Spleen (tissue), 11 donors: ENCODE measurements at regions not wholly inside any gene's neighbourhood (a gene's known extent, or its start where the extent isn't known, plus 50 kb on each side); places are given as distances from the start of the nearest gene placed in this dataset.
"Not testable (repeated sequence)": the region's sequence is repeated elsewhere in the genome, so short reads cannot be mapped to it uniquely, and the experiment has no call there.

Source experiments
- DNase-seq: peaks from one replicate; pipeline ENCODE4 v3.0.0-alpha.2; 2020
- H3K27ac ChIP-seq, 8 donors: fragments of 200-600 bp; sonication (generic) in 7 of 8; 1 replicate in 4 of 8; 2 replicates in 4 of 8; pipeline versions ENCODE4 v1.5.0 to v1.8.0; 2016 to 2021; ENCODE audit warnings: inconsistent platforms in 4 of 8, mild to moderate bottlenecking in 4 of 8, moderate library complexity in 1 of 8
- H3K27me3 ChIP-seq, 7 donors: fragments of 200-600 bp; sonication (generic) in 6 of 7; replicated peaks in 1 of 7; 1 replicate in 4 of 7; 2 replicates in 3 of 7; pipeline versions ENCODE4 v1.5.0 to v1.8.0; 2016 to 2021; ENCODE audit warnings: inconsistent platforms in 3 of 7, mild to moderate bottlenecking in 1 of 7
- H3K36me3 ChIP-seq, 6 donors: fragments of 200-600 bp; sonication (generic) in 5 of 6; 1 replicate in 4 of 6; 2 replicates in 2 of 6; pipeline versions ENCODE4 v1.5.0 to v1.8.0; 2016 to 2021; ENCODE audit warnings: inconsistent platforms in 2 of 6
- H3K4me1 ChIP-seq, 6 donors: fragments of 200-600 bp; sonication (generic) in 5 of 6; 1 replicate in 3 of 6; 2 replicates in 3 of 6; pipeline versions ENCODE4 v1.5.0 to v1.8.0; 2016 to 2021; ENCODE audit warnings: inconsistent platforms in 3 of 6
- H3K4me3 ChIP-seq, 8 donors: fragments of 200-600 bp; sonication (generic) in 7 of 8; 1 replicate in 4 of 8; 2 replicates in 4 of 8; pipeline versions ENCODE4 v1.5.0 to v1.8.0; 2016 to 2021; ENCODE audit warnings: inconsistent platforms in 4 of 8, mild to moderate bottlenecking in 4 of 8, moderate library complexity in 2 of 8
- H3K9me3 ChIP-seq, 8 donors: fragments of 200-600 bp; sonication (generic) in 7 of 8; 1 replicate in 4 of 8; 2 replicates in 4 of 8; pipeline versions ENCODE4 v1.5.0 to v1.8.0; 2016 to 2021; ENCODE audit warnings: inconsistent platforms in 4 of 8
- POLR2A ChIP-seq, 3 donors: fragments of 450-650 bp; IDR thresholded peaks; one replicate each; pipeline ENCODE4 v1.5.1; 2017; ENCODE audit warnings: antibody characterized with exemption in 3 of 3, mild to moderate bottlenecking in 1 of 3
- POLR2AphosphoS5 ChIP-seq, 3 donors: sonication (generic); formaldehyde crosslinking; IDR thresholded peaks; one replicate each; pipeline ENCODE4 v1.5.1; 2017; ENCODE audit warnings: antibody characterized with exemption in 3 of 3
- WGBS, 5 donors: extraction: QIAGEN DNeasy Blood & Tissue Kit in 3 of 5; methylation state at CpG; one replicate each; pipeline versions ENCODE4 v1.1.5 to v1.1.7; 2013 to 2018; 5-methylcytosine and 5-hydroxymethylcytosine counted together
- intact Hi-C: fragments of 100-400 bp; cut with DNase I; formaldehyde crosslinking; loops from one replicate; pipeline ENCODE4 v1.15.0; 2023; ENCODE audit warnings: low total_unique reads
- TF ChIP-seq, protein P1 (sequence below), 11 experiments: fragments of 200-600 bp in 7 of 11; fragments of 450-650 bp in 4 of 11; sonication (generic) in 4 of 11; IDR thresholded peaks in 8 of 11; conservative IDR thresholded peaks in 3 of 11; 1 replicate in 7 of 11; 2 replicates in 4 of 11; pipeline versions ENCODE4 v1.4.0 to v1.8.0; 2016 to 2021; ENCODE audit warnings: antibody characterized with exemption in 11 of 11, inconsistent platforms in 4 of 11, mild to moderate bottlenecking in 1 of 11
- donor health status: healthy with polysubstance abuse.
- donor health status: DM: no; HTN: no; CAD: no; lungs with moderate emphysema.
- donor health status: DM: no; HTN: no; CAD: no.
- donor health status: Bipolar disorder and iron deficiency.
- donor health status: healthy.
- donor health status: DM: no; HTN: no; CAD: no.
- donor health status: DM: yes; HTN: yes; CAD: no.

DNA sequence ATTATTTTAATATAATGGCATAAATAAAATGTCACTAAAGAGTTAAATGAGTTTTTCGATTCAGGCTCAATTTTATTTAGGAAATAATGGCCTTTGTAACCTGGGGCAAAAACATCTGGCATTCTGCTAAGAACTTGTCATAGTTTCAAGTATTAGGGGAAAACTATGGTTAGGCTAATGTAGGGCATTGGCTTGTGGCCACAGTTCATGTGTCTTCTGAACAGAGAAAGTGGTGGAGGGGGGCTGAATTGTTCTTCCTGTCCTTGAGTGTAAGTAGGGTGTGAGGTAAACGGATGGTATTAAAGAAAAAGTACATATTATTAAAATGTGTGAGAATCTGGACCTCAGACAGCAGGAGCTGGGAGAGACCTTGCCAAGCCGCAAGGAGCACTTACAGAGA, 69.1 kb upstream of the KLF14 start:
- Histone ChIP-seq H3K9me3 (no peaks in the 10 kb centered on the region), H3K4me3 (no peak overlapping the region), H3K36me3 (no peaks in the 10 kb centered on the region), H3K27ac (no peak overlapping the region), H3K27me3 (peaks cover 0 to 23% (median 0%) of the 10 kb centered on the region in 7 donors), H3K4me1 (peaks cover 0 to 13% (median 0%) of the 10 kb centered on the region in 6 donors)
- intact Hi-C loops, result loop anchor here (2.0 kb wide), 1 partner anchor 28 kb away; no protein-coding TSS in a partner anchor
- 54 to 65% (median 61%) methylated on average over 3 of the region's 3 CpGs for WGBS, 5 donors
- TF ChIP-seq, protein P1, sequence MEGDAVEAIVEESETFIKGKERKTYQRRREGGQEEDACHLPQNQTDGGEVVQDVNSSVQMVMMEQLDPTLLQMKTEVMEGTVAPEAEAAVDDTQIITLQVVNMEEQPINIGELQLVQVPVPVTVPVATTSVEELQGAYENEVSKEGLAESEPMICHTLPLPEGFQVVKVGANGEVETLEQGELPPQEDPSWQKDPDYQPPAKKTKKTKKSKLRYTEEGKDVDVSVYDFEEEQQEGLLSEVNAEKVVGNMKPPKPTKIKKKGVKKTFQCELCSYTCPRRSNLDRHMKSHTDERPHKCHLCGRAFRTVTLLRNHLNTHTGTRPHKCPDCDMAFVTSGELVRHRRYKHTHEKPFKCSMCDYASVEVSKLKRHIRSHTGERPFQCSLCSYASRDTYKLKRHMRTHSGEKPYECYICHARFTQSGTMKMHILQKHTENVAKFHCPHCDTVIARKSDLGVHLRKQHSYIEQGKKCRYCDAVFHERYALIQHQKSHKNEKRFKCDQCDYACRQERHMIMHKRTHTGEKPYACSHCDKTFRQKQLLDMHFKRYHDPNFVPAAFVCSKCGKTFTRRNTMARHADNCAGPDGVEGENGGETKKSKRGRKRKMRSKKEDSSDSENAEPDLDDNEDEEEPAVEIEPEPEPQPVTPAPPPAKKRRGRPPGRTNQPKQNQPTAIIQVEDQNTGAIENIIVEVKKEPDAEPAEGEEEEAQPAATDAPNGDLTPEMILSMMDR (IDR thresholded peaks at IDR 0.05 in 8 of 11, conservative IDR thresholded peaks at IDR 0.05 in 3 of 11), result no peak
- TF ChIP-seq POLR2AphosphoS5 (IDR thresholded peaks at IDR 0.05) (no peak), POLR2A (IDR thresholded peaks at IDR 0.05) (no peak)
- DNase-seq, result no peak

DNA sequence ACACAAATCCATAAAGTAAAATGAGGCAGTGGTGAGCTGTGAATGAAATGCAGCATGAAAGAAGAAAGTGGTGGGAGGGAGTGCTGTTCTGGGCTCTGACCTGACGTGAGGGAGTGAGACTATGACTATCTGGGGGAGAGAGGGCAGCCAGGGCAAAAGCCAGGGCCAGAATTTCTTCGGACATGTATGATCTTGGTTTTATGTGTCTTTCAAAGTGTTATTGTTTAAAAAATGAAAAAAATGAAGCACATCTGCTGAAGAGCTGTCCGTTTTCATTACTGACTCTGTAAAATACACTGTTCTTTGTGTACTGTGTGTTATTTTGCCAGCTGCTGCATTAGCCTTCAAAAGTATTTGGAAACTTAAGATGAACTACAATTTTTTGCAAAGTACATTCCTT, 70.2 kb upstream of the KLF14 start:
- no peak for DNase-seq
- H3K9me3 ChIP-seq, result no peaks in the 10 kb centered on the region
- intact Hi-C loops, result no loop called here
- H3K27ac ChIP-seq, result no peak overlapping the region
- H3K27me3 ChIP-seq, result peaks cover 0 to 23% (median 0%) of the 10 kb centered on the region in 7 donors
- H3K4me1 ChIP-seq, result peaks cover 0 to 13% (median 0%) of the 10 kb centered on the region in 6 donors
- H3K36me3 ChIP-seq, result no peaks in the 10 kb centered on the region
- no peak overlapping the region for H3K4me3 ChIP-seq
- TF ChIP-seq POLR2A (IDR thresholded peaks at IDR 0.05) (no peak), POLR2AphosphoS5 (IDR thresholded peaks at IDR 0.05) (no peak)
- TF ChIP-seq, protein P1 (IDR thresholded peaks at IDR 0.05 in 8 of 11, conservative IDR thresholded peaks at IDR 0.05 in 3 of 11), result no peak
- 56 to 81% (median 67%) methylated on average over 3 of the region's 3 CpGs for WGBS, 5 donors

DNA sequence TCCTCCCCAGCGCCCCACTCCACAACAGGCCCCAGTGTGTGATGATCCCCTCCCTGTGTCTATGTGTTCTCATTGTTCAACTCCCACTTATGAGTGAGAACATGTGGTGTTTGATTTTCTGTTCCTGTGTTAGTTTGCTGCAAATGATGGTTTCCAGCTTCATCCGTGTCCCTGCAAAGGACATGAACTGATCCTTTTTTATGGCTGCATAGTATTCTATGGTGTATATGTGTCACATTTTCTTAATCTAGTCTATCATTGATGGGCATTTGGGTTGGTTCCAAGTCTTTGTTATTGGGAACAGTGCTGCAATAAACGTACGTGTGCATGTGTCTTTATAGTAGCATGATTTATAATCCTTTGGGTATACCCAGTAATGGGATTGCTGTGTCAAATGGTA, 78.8 kb upstream of the KLF14 start:
- DNase-seq, H3K27ac ChIP-seq, H3K4me3 ChIP-seq, intact Hi-C loops, H3K36me3 ChIP-seq, H3K9me3 ChIP-seq, H3K27me3 ChIP-seq, H3K4me1 ChIP-seq: not testable (repeated sequence)
- 87 to 96% (median 94%) methylated on average over 4 of the region's 4 CpGs for WGBS, 5 donors

DNA sequence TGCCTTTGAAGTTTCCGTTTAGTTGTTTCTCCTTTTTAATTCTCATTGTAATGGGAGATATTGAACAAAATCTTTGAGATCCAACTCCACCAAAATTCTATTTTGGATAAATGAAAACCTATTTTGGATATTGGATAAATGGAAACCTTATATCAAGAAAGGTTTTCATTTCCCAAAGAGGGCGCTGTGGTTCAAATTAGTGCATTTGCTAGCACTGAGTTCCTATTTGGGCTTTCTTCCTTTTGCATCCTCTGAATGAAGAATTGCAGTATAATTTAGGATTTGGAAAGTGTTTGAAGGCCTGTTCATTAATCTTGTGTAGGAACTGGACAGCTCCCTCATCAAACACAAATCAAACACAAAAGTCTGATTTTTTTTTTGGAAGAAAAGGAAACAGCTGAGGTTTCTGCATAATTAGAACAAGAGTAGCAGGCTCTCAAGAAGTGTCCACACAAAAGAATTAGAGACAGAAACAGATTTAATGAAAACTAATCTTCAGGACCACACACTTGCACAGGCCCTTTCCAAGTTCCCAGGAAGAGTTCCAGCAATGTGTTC, 80.8 kb upstream of the KLF14 start:
- Histone ChIP-seq H3K4me1 (no peaks in the 10 kb centered on the region), H3K36me3 (no peaks in the 10 kb centered on the region), H3K27me3 (no peaks in the 10 kb centered on the region), H3K4me3 (no peak overlapping the region), H3K27ac (no peak overlapping the region), H3K9me3 (no peaks in the 10 kb centered on the region)
- TF ChIP-seq, protein P1 (IDR thresholded peaks at IDR 0.05 in 8 of 11, conservative IDR thresholded peaks at IDR 0.05 in 3 of 11), result peak in 2 of 11 experiments; percentile 21 to 34
- no peak for TF ChIP-seq POLR2AphosphoS5 (IDR thresholded peaks at IDR 0.05)
- intact Hi-C loops, result no loop called here
- DNase-seq, result no peak
- 58 to 68% (median 60%) methylated on average over 2 of the region's 2 CpGs for WGBS, 5 donors

DNA sequence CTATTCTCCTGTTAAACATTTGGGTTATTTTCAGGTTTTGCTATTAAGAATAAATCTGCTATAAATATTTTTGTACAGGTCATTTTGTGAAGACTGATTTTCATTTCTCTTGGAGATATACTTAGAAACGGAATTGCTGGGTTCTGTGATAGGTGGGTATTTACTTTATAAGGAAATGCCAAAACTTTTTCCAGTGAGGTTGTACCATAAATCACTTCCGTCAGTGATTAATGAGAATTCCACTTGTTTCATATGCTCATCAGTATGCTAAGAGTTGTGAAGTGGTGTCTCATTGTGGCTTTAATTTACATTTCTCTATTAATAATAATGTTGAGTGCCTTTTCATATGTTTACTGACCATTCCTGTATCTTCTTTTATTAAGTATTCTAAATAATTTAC, 84.0 kb upstream of the KLF14 start:
- Histone ChIP-seq H3K36me3 (no peaks in the 10 kb centered on the region), H3K9me3 (no peaks in the 10 kb centered on the region), H3K27ac (no peak overlapping the region), H3K27me3 (no peaks in the 10 kb centered on the region), H3K4me1 (peaks cover 0 to 7% (median 1%) of the 10 kb centered on the region in 6 donors), H3K4me3 (no peak overlapping the region)
- TF ChIP-seq POLR2AphosphoS5 (IDR thresholded peaks at IDR 0.05) (no peak), POLR2A (IDR thresholded peaks at IDR 0.05) (no peak)
- TF ChIP-seq, protein P1 (IDR thresholded peaks at IDR 0.05 in 8 of 11, conservative IDR thresholded peaks at IDR 0.05 in 3 of 11), result no peak
- intact Hi-C loops, result no loop called here
- WGBS, 5 donors, result 72 to 87% (median 80%) methylated on average over 2 of the region's 2 CpGs
- DNase-seq, result no peak
